SW480 (cell line): ENCODE measurements at regions not wholly inside any gene's neighbourhood (a gene's known extent, or its start where the extent isn't known, plus 50 kb on each side); places are given as distances from the start of the nearest gene placed in this dataset.
"Not testable (repeated sequence)": the region's sequence is repeated elsewhere in the genome, so short reads cannot be mapped to it uniquely, and the experiment has no call there.

Experiments
- DNase-seq: peaks from one replicate; pipeline ENCODE4 v3.0.0-alpha.2; 2016; ENCODE audit warnings: low spot score

DNA sequence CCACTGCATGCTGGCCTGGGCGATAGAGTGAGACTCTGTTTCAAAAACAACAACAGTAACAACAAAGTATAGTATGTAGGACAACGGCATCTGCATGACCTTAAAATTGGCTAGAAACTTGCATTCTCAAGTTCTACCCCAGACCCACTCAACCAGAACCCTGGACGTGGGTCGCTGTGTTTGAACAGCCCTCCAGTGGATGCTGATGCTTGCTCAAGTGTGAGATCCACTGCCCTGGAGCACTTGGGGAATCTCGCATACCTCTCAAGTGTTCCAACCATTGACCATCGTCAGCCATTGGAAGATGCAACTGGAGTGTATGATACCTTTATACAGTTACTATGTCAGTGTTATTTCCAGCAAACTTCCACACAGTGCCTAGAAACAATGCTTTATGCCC is 435.9 kb downstream of the DCDC2C start:
- DNase-seq = no peak

DNA sequence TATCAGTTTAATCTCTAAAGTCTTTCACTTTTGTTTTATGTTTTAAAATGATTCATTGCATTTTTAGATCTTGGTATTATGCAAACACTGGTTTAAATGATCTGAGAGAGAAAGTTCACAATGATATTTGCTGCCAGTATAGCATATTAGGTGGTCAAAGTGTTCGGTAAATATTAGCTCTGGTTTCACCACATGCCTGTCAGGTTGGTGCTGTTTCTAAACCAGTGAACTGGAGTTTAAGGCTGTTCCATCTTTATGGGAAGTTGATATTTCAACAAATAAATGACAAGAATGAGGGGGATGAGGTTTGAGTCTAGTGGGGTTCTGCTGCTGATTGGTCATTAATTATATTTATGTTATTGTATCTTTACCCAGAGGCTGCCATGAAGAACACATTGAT is 436.4 kb downstream of the DCDC2C start:
- no peak for DNase-seq

DNA sequence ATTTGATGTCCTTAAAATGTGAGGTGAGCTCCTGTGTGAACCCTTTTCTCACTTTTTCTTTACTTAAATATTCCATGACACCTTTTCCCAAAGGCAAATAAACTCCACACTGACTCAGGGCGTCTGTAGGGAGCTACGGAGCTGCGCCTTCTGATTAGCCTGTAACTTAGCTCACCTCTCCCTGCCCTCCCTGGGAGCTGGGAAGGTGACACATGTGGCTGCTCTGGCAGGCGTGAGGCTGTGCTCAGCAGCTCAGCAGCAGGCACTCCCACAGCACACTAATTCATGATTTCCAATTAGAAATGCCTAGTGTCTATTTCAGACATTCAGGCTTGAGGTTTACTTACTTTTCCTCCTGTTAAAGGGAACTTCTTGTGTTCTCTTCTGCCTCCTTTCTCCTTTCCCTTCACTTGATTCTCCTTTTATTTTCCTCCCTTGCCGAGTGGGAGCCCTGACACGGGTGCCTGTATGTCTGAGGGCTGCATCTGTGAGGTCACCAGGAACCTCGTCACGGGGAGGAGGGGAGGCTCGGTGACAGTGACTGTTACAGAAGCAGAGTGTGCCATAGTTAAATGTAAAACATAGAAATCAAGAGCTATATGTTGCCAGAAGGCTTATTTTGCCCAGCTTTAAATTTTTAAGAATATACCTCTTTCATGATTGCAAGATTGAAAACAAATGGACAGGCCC is 437.1 kb downstream of the DCDC2C start:
- no peak for DNase-seq

DNA sequence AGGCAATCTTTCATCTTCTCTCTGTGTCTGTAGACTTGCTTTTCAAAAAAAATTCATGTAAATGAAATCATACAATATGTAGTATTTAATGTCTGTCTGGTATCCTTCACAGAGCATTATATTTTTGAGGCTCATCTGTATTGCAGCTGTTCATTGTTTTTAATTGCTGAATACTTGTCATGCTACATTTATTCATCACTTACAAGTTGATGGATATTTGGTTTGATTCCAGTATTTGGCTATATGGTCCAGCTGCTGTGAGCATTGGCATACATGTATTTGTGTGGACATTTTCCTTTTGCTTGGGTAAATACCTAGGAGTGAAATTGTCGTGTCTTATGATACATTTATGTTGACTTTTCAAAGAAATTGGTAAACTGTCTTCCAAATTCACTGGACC is 441.4 kb downstream of the DCDC2C start:
- no peak for DNase-seq

DNA sequence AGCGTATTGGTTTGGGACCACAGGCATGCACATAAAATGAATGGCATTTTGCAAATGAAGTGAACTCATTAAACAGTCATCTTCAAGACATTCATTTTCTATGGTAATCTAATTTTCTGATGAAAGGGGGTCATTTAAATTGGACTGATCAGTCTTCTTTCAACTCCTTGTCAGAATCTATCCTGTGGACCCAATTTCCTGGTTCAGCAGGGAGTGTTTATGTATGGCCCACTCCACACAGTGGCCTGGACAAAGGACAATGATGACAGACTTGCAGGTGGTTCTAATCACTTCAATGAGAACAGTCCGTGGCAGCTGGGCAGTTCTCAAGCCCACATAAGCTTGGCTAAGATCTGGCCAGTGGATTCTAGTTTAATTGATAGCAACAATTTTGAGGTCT is 448.1 kb downstream of the DCDC2C start:
- DNase-seq = no peak

DNA sequence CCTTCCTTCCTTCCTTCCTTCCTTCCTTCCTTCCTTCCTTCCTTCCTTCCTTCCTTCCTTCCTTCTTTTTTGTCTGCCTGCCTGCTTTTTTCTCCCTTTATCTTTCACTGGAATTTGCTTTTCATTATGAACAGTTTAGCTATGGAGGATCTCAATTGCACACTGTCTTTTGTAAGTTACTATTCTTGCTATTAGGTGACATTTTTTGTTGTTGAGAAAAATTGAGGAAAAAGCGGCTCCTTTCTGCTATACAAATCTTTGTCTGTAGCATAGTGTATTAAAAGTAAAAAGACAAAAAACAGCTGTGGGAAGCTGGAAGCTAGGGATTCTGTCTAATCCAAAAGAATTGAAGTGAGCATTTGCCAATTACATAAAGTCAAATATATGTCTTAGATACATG is 448.7 kb downstream of the DCDC2C start:
- no peak for DNase-seq

DNA sequence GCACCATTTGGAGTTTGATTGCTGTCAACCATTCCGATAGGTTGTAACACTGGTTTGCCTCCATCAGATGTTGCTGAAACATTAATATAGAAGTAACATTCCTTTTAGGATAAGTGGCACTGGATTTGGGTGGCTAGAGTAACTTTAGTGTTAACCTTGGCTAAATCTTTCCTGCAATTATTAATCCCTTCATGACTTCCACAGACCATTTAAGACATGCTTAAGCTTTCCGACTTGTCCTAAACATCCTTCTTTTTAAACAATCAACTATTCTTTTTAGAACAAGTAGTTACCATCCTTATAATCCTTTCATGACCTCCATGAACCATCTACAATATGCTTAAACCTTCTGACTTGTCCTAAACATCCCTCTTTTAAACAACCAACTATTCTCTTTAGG is 465.5 kb downstream of the DCDC2C start:
- no peak for DNase-seq

DNA sequence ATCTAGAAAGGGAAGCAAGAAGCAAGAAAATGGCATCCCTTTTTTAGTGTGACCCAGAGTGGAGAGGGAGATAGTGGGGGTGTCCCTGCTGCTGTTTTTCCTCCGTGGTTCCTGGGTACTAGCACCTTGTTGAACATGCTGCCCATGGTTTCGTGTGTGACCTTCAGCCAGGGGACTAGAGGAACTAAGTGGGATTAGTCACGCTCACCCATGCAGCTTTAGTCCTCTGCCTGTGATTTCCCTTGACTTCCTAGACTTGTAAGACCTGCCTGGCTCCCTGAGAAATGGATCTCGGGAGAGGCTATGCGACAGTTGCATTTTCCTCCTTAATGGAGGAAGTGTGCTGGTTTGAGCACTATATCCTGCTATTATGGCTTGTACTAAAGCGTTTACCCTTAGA is 471.4 kb downstream of the DCDC2C start:
- no peak for DNase-seq

DNA sequence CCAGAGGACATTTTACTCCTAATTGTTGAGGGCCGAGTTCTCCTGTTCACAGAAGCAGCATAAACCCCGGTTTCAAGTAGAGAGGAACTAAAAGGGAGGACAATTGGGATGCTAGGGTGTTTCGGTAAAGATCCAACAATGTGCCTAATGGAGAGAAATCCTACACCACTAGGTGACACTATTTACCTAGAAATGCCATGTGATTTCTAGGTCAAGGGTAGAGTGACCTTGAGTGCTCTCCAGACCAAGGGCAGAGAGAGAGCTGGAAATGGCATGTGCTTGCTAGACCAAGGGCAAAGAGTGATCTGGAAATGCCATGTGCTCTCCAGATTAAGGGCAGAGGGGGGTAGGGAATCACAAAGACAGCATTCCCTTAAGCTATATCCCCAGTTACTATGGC is 472.0 kb downstream of the DCDC2C start:
- DNase-seq = no peak

DNA sequence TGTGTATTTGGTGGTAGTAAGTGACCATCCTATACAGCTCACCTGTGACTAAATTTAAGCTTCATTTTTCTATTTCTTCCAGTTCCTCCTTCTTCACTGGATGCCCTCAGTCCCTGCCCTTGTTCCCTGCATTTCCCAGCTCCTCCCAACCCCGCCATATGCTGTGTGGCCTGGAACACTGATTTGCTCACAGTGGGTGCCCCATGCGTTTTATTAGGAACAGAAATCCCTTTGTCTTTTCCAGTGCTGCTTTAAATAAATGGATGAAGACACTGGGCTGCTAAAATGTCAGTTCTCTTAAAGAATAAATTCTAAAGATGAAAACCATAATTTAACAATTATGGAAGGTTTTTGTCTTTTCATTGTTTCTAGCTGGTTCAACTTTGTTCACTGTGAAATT is 477.3 kb downstream of the DCDC2C start:
- no peak for DNase-seq

DNA sequence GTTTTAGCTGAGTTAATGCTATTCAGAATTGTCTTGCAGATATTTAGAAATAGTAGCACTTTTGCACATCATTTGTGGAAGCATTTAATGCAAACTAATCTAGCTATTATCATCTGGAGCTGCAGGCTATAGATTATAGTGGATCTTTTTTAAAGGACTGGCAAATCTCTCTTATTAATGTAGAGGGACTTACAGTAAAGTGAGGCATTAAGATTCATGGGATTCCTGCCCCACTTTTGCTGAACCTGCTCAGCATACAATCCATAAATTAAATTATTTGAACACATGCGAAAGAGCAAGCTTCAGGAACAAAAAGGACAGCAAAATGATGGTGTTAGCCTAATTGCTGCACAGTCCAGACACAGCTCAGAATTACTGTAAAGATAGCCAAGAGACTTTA is 477.7 kb downstream of the DCDC2C start:
- DNase-seq = no peak

DNA sequence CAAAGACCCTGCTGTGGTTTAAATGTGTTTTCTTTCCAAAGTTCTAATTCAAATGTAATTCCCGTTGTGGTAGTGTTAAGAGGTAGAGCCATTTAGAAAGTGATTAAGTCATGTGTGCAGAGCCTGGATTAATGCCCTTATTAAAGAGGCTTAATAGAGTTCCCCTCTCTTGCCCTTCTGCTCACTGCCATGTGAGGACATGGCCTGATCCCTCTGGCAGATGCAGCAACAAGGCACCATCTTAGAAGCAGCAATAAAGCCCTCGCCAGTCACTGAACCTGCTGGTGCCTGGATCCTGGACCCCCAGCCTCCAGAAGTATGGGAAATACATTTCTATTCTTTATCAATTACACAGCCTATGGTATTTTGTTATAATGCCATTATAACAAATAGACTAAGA is 485.2 kb downstream of the DCDC2C start:
- DNase-seq = no peak

DNA sequence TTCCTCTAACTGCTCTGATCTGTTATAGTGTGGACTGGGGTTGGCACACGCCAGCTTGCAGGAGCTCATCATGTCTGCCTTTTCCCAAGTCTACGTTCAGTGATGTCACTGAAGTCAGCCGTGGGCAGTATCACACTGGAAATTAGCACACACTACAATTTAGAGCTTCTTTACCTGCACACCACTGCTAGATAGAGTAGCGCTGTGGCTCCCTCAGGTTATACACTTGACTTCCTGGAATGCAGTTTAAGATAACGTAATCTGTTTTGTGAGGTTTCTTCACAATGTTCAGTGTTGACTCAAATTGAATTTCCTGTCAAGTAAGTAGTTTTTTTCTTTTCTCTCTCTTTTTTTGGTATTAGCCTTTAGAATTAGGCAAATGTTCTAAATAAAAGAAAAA is 487.2 kb downstream of the DCDC2C start:
- DNase-seq = no peak

DNA sequence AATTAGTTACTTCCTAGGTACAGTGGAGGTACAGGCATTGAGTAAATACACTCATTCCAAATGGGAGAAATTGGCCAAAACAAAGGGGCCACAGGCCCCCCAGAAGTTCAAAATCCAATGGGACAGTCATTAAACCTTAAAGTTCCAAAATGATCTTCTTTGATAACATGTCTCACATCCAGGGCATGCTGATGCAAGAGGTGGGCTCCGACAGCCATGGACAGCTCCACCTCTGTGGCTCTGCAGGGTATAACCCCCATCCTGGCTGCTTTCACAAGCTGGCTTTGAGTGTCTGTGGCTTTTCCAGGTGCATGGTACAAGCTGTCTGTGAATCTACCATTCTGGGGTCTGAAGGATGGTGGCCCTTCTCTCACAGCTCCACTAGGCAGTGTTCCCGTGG is 488.7 kb downstream of the DCDC2C start:
- no peak for DNase-seq

DNA sequence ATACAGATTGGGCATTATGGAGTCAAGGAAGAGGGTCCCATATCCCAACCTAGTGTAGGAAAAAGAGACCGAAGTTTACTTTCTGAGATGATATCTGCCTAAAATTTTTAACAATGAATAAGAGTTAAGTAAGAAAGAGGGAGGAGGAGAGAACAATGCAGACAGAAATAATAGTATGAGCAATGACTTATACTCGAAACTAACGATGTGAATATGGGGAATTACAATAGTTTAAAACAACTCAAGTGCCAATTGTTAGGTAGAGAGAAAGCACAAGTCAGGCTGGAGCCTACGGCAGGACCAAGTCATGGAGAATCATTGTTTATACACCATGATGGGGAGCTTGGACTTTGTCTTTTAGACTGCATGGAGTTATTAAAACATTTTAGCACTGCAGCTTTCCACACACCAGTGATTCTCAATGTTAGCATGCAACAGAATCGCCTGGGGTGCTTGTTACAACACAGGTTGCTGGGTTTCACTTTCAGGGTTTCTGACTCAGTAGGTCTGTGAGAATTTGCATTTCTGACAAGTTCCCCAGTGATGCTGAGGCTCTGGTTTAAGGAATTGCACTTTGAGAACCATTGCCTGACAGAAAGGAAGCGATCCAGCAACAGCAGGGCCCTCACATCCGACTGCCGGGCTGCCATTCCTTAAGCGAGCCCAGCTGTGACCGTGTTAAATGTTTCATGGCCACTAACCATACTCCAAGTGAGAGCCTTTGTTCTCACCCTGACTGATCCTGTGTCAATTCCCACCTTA is 511.2 kb downstream of the DCDC2C start:
- no peak for DNase-seq

DNA sequence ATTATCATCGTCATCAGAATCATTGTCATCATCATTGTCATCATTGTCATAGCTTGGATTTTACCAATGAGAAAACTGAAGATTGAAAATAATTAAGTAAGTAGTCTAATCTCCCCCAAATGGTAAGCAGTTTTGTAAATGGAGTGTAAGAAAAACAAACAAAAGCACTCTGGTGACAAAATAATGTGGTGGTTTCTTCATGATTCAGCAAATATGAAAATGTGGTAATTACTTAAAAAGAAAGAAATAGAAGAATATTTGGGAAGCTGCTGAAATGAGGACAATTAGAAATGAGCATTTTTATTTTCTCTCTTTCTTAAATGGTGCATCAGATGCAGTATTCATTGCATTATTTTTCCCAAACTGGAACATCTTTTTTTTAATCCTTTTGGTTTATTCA is 514.4 kb downstream of the DCDC2C start:
- DNase-seq = no peak

DNA sequence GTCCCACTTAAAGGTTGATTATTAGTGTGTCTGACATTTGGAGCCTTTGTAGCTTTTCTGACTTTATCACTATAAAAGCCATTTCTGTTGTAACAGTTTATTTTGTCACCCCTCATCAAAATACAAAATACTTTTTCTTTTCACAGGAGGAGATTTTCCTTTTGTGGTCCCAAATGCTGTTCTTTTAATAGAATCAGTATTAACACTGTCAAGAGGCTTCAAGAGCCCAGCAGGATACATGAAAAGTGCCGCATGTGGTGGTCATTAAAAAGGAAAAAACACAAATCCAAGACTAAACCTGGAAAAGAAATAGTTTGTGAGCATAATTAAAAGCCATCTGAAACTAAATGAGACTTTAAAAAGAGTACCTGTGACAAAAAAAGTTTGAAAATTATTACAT is 515.7 kb downstream of the DCDC2C start:
- DNase-seq = no peak

DNA sequence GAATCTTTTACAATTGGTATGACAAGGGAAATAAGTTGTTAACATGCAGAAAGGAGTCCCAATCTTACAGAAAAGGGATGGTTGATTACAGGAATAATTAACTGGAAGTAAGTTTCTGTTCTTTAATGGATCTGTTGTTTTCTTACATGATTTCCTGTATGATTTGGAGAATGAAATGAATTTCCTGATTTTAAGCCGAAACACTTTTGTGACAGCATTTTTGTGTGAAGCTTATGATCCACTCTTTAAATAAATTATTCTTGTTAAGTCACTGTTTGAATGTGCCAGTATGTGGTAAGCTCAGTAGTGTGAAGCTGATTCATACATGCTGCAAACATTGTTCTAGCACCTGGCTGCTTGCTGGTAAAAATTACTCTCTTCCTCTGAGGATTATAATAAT is 516.2 kb downstream of the DCDC2C start:
- DNase-seq = no peak

DNA sequence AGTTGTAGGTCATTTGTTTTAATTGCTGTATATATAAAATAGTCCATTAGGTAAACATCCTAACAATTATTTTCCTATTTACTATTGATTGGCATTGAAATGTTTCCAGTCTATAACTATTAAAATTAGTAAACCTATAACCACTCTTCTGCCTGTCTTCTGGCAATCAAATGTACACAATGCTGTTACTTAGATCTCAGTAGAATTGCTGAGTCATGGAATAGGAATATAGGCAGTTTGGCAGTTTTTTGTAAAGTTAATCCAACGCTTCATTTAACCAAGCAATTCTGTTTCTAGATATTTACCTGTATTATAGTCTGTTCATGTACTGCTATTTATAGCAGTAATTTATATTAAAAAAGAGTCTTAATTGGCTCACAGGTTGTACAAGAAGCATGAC is 518.1 kb downstream of the DCDC2C start:
- no peak for DNase-seq

DNA sequence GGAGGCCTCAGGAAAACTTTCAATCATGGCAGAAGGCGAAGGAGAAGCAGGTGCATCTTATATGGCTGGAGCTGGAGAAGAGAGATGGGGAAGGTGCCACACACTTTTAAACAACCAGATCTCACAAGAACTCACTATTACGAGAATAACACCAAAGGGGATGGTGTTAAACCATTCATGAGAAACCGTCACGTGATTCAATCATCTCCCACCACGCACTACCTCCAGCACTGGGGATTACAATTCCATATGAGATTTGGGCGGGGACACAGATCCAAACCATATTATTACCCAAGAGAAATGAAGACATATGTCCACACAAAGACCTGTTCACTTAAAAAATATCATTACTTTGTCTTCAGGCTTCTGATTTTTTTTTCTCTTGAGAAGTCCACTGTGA is 518.5 kb downstream of the DCDC2C start:
- DNase-seq = no peak

DNA sequence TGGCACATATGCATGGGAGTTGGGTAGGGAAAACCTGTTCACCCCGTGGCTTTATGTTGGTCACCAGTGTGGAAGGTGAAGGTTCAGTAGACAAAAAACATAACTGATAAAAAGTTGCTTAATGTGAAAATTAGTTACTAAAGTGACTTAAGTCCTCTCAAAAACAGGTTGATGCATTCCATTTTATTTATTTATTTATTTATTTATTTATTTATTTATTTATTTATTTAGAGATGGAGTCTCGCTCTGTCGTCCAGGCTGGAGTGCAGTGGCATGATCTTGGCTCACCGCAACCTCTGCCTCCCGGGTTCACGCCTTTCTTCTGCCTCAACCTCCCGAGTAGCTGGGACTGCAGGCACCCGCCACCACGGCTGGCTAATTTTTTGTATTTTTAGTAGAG is 541.0 kb downstream of the DCDC2C start:
- not testable (repeated sequence) for DNase-seq

DNA sequence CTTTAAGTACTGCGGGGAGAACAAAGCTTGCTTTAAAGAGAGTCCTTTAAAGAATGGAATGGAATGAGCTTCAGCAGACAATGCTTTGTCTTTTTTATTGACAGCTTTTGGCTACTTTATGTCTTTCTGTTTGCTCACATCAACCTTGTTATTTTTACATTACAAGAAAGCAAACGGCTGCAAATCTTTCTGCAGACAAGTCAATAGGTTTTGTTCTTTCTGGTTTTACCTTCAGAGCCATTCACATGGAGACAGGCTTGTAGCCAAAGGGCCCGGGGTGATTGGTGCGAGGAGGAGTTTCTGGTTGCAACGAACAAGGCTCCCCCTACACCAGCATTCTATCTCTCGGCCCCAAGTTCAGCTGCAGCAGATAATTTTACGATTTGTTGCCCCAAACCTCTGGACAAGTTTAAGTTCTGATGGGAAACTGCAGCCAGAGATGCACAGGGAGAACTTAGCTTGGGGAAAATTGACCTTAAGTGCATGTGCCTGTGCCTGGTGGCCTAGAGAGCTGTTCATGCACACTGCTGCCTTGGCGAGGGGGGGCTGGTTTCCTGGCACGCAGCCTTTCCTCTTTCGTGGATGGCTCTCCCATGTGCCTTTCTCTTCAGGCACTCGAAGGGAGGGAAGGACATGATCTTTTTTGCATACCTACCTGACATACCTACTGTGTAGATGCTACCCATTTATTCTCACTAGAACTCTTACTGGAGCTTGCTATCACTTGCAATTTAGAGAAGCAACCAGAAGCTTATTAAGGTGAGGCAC is 543.2 kb downstream of the DCDC2C start:
- no peak for DNase-seq

DNA sequence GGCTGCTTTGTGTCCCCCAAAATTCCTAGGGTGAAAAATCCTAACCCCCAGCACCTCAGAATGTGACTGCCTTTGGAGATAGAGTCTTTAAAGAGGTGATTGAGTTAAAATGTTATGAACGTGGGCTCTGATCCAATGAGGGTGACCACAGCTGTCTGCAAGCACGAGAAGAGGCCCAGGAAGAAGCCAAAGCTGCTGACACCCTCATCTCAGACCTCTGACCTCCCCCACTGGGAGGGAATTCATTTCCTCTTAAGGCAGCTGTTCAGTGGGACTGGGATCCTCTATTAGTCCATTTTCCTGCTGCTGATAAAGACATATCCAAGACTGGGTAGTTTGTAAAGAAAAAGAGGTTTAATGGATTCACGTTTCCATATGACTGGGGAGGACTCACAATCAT is 544.4 kb downstream of the DCDC2C start:
- no peak for DNase-seq
